Activated T-cell treated with anti-CD3 and anti-CD28 coated beads, Interleukin-2, amount 50 U/mL, for 48 hours (primary cell): ENCODE measurements at regions not wholly inside any gene's neighbourhood (a gene's known extent, or its start where the extent isn't known, plus 50 kb on each side); places are given as distances from the start of the nearest gene placed in this dataset.

Source experiments
- DNase-seq, 2 experiments: peaks; one replicate each; pipeline ENCODE4 v3.0.0-alpha.2; 2020

DNA sequence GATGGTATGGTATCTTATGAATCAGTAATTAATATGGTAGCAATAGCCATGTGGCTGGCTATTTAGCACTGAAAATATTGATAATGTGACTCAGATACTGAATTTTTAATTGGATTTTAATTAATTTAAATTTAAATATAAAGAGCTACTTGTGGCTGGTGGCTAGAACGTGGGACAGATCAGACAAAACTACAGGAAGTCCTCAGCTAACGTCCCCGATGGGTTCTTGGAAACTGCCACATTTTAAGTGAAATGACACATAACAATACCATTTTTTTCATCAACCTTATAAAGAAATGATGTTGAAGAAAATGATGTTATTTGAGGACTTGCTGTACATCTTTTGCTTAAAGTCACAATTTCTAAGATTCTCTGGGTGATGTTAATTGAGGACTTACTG, 138.1 kb upstream of the FLRT2 start:
- DNase-seq, result no peak

DNA sequence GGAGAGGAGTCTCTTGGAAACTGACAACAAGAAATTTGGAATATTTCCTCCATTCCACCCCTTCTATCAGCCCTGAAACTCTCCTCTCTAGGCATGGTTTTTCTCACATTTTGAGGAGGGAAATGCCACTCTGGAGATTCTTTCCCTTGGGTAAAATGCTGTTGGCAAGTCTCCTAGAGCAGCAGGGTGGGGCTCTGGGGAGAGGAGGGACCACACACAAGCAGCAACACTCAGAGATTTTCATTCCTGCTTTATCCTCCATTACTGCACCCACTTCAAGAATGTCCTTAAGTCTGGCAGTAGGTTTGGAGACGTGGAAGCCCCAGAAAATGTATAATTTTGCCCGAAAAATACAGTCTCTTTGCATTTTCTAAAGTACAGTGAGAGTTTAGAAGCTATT, 130.8 kb upstream of the FLRT2 start:
- DNase-seq, result no peak

DNA sequence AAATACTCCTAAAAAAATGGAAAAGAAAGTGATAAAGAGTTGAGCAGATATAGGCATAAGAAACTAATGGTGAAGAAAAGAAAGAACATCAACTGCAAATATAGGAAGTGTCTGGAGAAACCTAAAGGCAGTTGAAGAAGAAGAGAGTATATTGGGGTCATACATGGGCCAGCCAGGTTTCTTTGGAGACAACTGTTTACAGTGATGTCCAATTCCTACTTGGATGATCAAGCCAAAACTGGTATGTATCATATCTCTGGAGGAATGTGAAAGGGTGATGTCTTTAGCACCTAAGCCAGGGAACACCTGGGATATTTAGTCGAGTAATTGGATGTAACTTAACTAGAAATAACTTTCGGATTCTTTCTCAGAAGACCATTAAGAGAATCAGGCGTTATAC, 129.3 kb upstream of the FLRT2 start:
- no peak for DNase-seq

- no peak for DNase-seq
These were observed 128.6 kb upstream of the FLRT2 start for GRCh38 chr14:85401384-85401783.

- no peak for DNase-seq
These were observed 127.3 kb upstream of the FLRT2 start for GRCh38 chr14:85402569-85403162.

GRCh38 chr14:85409481-85410210, 120.3 kb upstream of the FLRT2 start:
- no peak for DNase-seq

- no peak for DNase-seq
These were observed 117.2 kb upstream of the FLRT2 start for GRCh38 chr14:85412756-85413155.

GRCh38 chr14:85413836-85414526, 116.0 kb upstream of the FLRT2 start:
- DNase-seq, result no peak

DNA sequence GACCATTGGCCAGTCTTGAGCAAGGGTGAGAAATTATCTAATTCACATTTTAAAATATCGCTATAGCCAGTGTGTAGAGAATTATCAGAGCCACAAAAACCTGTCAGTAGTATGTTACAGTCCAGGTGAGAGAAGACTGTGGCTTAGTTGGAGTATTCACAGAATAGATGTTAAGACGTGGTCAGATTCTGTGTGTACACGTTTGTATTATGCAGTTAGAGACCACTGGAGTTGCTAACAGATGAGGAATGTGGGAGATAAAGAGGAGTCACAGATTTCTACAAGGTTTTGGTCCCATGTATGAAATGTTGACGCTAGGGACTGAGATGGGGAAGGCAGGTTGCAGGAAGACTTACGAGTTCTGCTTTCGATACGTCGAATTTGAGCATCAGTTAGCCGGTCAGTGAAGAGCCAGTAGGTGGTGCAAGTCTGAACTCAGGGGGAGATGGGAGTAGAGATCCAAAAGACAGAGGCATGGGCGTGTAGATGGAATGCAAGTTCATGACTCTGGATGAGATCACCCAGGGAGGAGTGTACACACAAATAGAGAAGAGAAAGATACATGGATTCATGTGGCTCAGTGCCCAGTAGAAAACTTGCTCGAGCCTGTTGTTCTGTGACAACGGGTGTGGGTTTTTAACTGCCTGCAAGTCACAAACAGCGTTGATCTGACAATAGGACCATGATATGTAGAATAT, 114.8 kb upstream of the FLRT2 start:
- no peak for DNase-seq

GRCh38 chr14:85416771-85417170, 113.2 kb upstream of the FLRT2 start:
- DNase-seq, result no peak

DNA sequence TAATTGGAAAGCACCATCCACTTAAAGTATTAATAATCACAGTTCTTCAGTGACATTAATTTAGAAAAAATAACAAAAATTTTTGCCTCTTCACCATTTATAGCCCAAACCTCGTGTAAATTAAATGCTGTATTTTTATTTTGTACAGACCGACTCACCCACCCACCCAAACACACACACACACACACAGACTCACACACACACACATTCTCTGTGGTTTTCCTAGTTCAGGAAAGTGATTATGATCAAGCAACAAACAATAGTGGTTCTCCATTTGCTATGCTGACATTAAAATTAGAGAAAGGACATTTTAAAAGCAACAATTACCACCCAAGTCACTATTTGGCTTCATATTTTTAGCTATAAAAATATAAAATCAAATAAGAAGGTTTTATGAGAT, 112.5 kb upstream of the FLRT2 start:
- DNase-seq, result no peak

- DNase-seq, result no peak
These were observed 111.2 kb upstream of the FLRT2 start for GRCh38 chr14:85418721-85419120.

DNA sequence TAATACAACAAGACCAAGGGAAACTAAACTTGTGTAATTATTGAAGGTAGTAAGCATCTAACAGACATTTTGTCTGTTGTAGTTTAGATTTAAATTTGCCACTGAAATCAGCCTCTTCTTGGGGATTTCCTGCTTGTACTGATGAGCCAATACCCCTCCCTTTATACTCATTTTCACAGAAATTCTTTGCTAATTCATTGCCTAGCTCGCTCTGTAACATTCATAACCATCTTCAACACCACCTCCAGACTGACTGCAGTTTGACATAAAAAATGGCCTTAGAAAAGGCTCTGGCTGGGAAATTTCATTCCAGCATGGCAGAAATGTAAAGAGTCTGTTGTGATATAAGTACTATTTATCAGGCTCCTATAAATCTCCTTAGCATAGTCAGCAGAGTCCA, 109.7 kb upstream of the FLRT2 start:
- DNase-seq, result no peak

DNA sequence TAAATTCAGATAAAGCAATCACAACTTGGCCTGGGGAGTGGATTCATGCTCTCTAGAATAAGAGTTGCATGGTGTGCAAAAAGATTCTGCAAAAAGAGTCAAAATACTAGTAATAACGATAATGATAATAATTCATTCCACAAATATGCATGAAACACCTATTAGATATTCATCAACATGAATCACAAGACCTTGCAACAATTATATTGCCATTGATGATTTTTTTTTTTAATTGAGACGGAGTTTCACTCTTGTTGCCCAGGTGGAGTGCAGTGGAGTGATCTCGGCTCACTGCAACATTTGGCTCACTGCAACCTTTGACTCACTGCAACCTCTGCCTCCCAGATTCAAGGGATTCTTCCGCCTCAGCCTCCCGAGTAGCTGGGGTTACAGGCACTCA, 109.2 kb upstream of the FLRT2 start:
- no peak for DNase-seq

DNA sequence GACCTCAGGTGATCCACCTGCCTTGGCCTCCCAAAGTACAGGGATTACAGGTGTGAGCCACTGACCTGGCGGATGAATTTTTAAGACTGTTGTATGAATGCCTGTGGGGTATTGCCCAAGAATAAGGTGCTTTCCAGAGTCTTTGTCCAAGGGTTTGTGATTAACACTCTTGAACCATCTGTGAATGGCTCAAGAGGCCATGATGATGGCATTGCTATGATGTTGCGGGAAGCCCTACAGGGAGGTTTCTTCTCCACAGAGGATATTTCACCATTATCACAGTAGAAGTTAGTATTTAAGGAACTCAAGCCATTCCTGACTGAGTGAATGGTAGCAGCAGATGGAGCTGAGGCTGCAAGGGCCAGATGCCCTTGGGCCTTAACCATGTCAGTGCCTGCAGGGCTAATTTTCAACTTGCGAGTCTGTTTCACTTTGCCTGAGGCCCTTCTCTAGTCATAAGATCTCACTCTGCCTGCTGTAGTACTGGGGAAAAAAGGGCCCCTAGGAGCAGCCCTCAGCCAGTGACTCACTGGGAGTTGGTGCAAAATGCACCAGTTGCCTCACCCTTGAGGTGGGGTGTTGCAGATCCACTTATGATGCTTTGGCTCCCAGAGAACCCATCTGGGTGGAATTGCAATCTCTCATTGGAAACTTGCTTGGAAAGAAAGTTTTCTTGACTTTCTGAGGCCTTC, 108.6 kb upstream of the FLRT2 start:
- DNase-seq, result no peak

DNA sequence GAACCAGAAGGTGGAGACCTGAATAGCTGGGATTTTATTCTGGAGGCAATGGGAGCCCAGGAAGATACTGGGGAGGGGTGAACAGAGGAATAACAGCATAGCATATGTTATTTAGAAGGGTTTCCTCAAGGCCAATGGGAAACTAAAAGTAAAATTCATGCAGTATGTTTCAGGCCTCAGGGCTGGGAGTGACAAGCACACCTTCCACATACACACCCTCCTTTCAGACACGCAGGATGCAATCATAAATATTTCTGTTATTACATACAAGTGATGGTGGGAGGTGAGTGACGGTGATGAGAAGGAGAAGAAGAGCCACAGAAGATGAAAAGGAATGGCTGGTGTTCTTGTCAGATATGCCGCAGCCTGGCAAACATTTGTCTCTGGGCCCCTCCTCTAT, 106.1 kb upstream of the FLRT2 start:
- DNase-seq, result no peak

- no peak for DNase-seq
These were observed 104.4 kb upstream of the FLRT2 start for GRCh38 chr14:85425507-85425906.

- DNase-seq, result no peak
These were observed 103.6 kb upstream of the FLRT2 start for GRCh38 chr14:85426068-85426935.

DNA sequence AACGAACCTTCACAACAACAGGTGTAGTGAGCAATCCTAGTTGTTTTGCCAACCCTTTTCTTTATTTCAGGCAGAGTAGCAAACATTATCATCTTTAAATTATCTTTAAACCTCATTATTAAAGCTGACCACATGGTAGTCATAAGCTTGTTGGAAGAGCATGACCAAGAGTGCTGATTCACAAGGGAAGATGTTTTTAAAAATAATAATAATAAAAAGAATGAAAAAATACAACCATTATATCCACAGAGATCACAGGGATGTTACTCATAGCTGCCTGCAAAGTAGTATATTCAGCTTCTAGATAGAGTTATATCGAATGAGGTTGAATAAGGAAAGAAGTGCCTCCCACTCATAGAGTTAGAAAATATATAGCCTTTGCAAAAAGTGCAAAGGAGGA, 101.0 kb upstream of the FLRT2 start:
- DNase-seq, result no peak

GRCh38 chr14:85437148-85437547, 92.8 kb upstream of the FLRT2 start:
- DNase-seq, result no peak

DNA sequence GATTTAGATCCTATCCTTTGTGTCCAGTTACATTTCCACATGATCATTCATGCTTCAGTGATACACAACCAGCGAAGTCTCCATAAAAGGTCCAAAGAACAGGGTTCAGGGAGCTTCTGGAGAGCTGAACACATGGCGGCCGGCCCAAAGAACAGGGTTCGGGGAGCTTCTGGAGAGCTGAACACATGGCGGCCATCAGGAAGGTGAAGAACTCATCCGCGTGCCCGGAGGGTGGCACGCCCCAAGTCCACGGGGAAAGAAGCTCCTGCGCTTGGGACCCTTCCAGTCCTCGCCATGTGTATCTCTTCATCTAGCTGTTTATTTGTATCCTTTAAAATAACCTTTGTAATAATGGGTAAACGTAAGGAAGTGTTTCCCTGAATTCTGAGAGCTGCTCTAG, 91.9 kb upstream of the FLRT2 start:
- no peak for DNase-seq

GRCh38 chr14:85438481-85438942, 91.4 kb upstream of the FLRT2 start:
- no peak for DNase-seq
